ENCODE measurements at regions not wholly inside any gene's neighbourhood (a gene's known extent, or its start where the extent isn't known, plus 50 kb on each side); places are given as distances from the start of the nearest gene placed in this dataset.

- no peaks in the 10 kb centered on the region for H3K27me3 ChIP-seq
- H3K4me3 ChIP-seq, result no peak overlapping the region
- H3K27ac ChIP-seq, result no peak overlapping the region
- H3K9me3 ChIP-seq, result no peaks in the 10 kb centered on the region
- intact Hi-C loops (cut with DNase I; ENCODE audit: low total_unique reads), result no loop called here
- H3K36me3 ChIP-seq, result no peaks in the 10 kb centered on the region
- DNase-seq, result no peak
- H3K4me1 ChIP-seq, result no peaks in the 10 kb centered on the region
- TF ChIP-seq CTCF (IDR thresholded peaks at IDR 0.05) (no peak), POLR2A (IDR thresholded peaks at IDR 0.05) (no peak)
Measured at GRCh38 chr16:7218936-7219335, 113.7 kb upstream of the RBFOX1 start.

GRCh38 chr16:7217797-7218196, 114.8 kb upstream of the RBFOX1 start:
- no peak for DNase-seq
- intact Hi-C loops (cut with DNase I; ENCODE audit: low total_unique reads), result no loop called here

GRCh38 chr16:7216719-7217118, 115.9 kb upstream of the RBFOX1 start:
- no peak for DNase-seq
- Histone ChIP-seq H3K27me3 (no peaks in the 10 kb centered on the region), H3K9me3 (no peaks in the 10 kb centered on the region), H3K36me3 (no peaks in the 10 kb centered on the region), H3K4me1 (no peaks in the 10 kb centered on the region), H3K27ac (no peak overlapping the region), H3K4me3 (no peak overlapping the region)
- TF ChIP-seq CTCF (IDR thresholded peaks at IDR 0.05) (no peak), POLR2A (IDR thresholded peaks at IDR 0.05) (no peak)
- intact Hi-C loops (cut with DNase I; ENCODE audit: low total_unique reads), result no loop called here

More at GRCh38 chr16:7217797-7218196, 114.8 kb upstream of the RBFOX1 start:
- no peak overlapping the region for H3K27ac ChIP-seq
- no peaks in the 10 kb centered on the region for H3K9me3 ChIP-seq
- H3K36me3 ChIP-seq, result no peaks in the 10 kb centered on the region
- H3K4me3 ChIP-seq, result no peak overlapping the region
- H3K27me3 ChIP-seq, result no peaks in the 10 kb centered on the region
- H3K4me1 ChIP-seq, result no peaks in the 10 kb centered on the region
- no peak for TF ChIP-seq POLR2A (IDR thresholded peaks at IDR 0.05)
- no peak for TF ChIP-seq CTCF (IDR thresholded peaks at IDR 0.05)

GRCh38 chr16:7211781-7212180, 120.9 kb upstream of the RBFOX1 start:
- Histone ChIP-seq H3K4me3 (no peak overlapping the region), H3K27me3 (no peaks in the 10 kb centered on the region), H3K36me3 (no peaks in the 10 kb centered on the region), H3K4me1 (no peaks in the 10 kb centered on the region), H3K9me3 (no peaks in the 10 kb centered on the region), H3K27ac (no peak overlapping the region)
- intact Hi-C loops (cut with DNase I; ENCODE audit: low total_unique reads), result no loop called here
- TF ChIP-seq CTCF (IDR thresholded peaks at IDR 0.05) (no peak), POLR2A (IDR thresholded peaks at IDR 0.05) (no peak)
- no peak for DNase-seq

GRCh38 chr16:7209598-7209997, 123.0 kb upstream of the RBFOX1 start:
- H3K9me3 ChIP-seq, result no peaks in the 10 kb centered on the region
- H3K27ac ChIP-seq, result no peak overlapping the region
- H3K4me1 ChIP-seq, result no peaks in the 10 kb centered on the region
- no peak overlapping the region for H3K4me3 ChIP-seq
- intact Hi-C loops (cut with DNase I; ENCODE audit: low total_unique reads), result no loop called here
- H3K27me3 ChIP-seq, result no peaks in the 10 kb centered on the region
- H3K36me3 ChIP-seq, result no peaks in the 10 kb centered on the region
- TF ChIP-seq POLR2A (IDR thresholded peaks at IDR 0.05) (no peak), CTCF (IDR thresholded peaks at IDR 0.05) (no peak)
- DNase-seq, result no peak

Data from uterus (tissue), 3 donors.